ENCODE measurements at regions not wholly inside any gene's neighbourhood (a gene's known extent, or its start where the extent isn't known, plus 50 kb on each side); places are given as distances from the start of the nearest gene placed in this dataset.

- TF ChIP-seq CEBPB (IDR thresholded peaks at IDR 0.05; ENCODE audit: borderline replicate concordance in 1 of 2, low read depth in 2 of 2, low read length in 2 of 2) (no peak), POLR2A (IDR thresholded peaks at IDR 0.05; ENCODE audit: low read depth, low read length) (no peak), CTCF (IDR thresholded peaks at IDR 0.05 in 2 of 3, conservative IDR thresholded peaks at IDR 0.05 in 1 of 3; ENCODE audit: control insufficient read depth in 2 of 3, extremely low read depth in 1 of 3, insufficient read depth in 1 of 3, low read depth in 3 of 3, low read length in 3 of 3) (no peak), DPF2 (IDR thresholded peaks at IDR 0.05) (no peak), BHLHE40 (IDR thresholded peaks at IDR 0.05; ENCODE audit: borderline replicate concordance in 1 of 2, low read depth in 2 of 2, low read length in 1 of 2) (no peak), POLR2AphosphoS5 (IDR thresholded peaks at IDR 0.05; ENCODE audit: low read length) (no peak), STAT1 (conservative IDR thresholded peaks at IDR 0.05) (no peak), EP300 (IDR thresholded peaks at IDR 0.05; ENCODE audit: borderline replicate concordance in 1 of 2, control insufficient read depth in 1 of 2, low read depth in 2 of 2, low read length in 2 of 2) (no peak), NRF1 (conservative IDR thresholded peaks at IDR 0.05; ENCODE audit: low read depth, low read length) (no peak), HDGF (IDR thresholded peaks at IDR 0.05) (no peak), EGR1 (IDR thresholded peaks at IDR 0.05; ENCODE audit: borderline replicate concordance in 1 of 2, low read depth in 2 of 2, low read length in 2 of 2) (no peak), POLR2AphosphoS2 (IDR thresholded peaks at IDR 0.05; ENCODE audit: low read depth, low read length) (no peak), MYC (IDR thresholded peaks at IDR 0.05; ENCODE audit: insufficient read depth, insufficient read length, insufficient replicate concordance, low read length, severe bottlenecking) (no peak)
Measured at GRCh38 chrX:112266136-112266535, 183.6 kb upstream of the TRPC5 start.

All from GM12878 (cell line).